CD14-positive monocyte (primary cell): ENCODE measurements at regions not wholly inside any gene's neighbourhood (a gene's known extent, or its start where the extent isn't known, plus 50 kb on each side); places are given as distances from the start of the nearest gene placed in this dataset.

Experiments used
- DNase-seq, 3 donors: peaks; one replicate each; pipeline ENCODE4 v3.0.0-alpha.2; 2011 to 2022
- H2AFZ ChIP-seq: 2 replicates; pipeline ENCODE4 v1.6.0; 2012; ENCODE audit warnings: mild to moderate bottlenecking, low read depth, low read length, inconsistent platforms; ENCODE audit not compliant: insufficient read depth, poor library complexity, severe bottlenecking
- H3K27ac ChIP-seq, 2 donors: 1 replicate in 1 of 2; 2 replicates in 1 of 2; pipeline ENCODE4 v1.5.1; 2012 to 2013; ENCODE audit warnings: low read length in 2 of 2, control low read depth in 1 of 2, inconsistent platforms in 1 of 2, low read depth in 1 of 2, mild to moderate bottlenecking in 1 of 2
- H3K27me3 ChIP-seq, 2 donors: one replicate each; pipeline versions ENCODE4 v1.6.0 to v1.6.1; 2011 to 2013; ENCODE audit warnings: low read length in 2 of 2; ENCODE audit not compliant: control insufficient read depth in 2 of 2, insufficient read depth in 2 of 2
- H3K36me3 ChIP-seq, 2 donors: replicated peaks in 1 of 2; 1 replicate in 1 of 2; 2 replicates in 1 of 2; pipeline versions ENCODE4 v1.5.1 to v1.6.1; 2012 to 2013; ENCODE audit warnings: low read length in 2 of 2, control low read depth in 1 of 2, inconsistent platforms in 1 of 2, mild to moderate bottlenecking in 1 of 2; ENCODE audit not compliant: insufficient read depth in 2 of 2, control insufficient read depth in 1 of 2
- H3K4me1 ChIP-seq, 2 donors: 1 replicate in 1 of 2; 2 replicates in 1 of 2; pipeline versions ENCODE4 v1.5.1 to v1.6.1; 2012 to 2013; ENCODE audit warnings: low read length in 2 of 2, control low read depth in 1 of 2, inconsistent platforms in 1 of 2, mild to moderate bottlenecking in 1 of 2, moderate library complexity in 1 of 2; ENCODE audit not compliant: insufficient read depth in 2 of 2, control insufficient read depth in 1 of 2
- H3K4me2 ChIP-seq: replicated peaks from 2 replicates; pipeline ENCODE3; 2012; ENCODE audit warnings: low read length, moderate library complexity, mild to moderate bottlenecking; ENCODE audit not compliant: poor library complexity, severe bottlenecking; ENCODE audit errors: extremely low read depth
- H3K4me3 ChIP-seq, 3 experiments: fragments of 200-600 bp in 1 of 3; sonication (generic) in 1 of 3; replicated peaks in 1 of 3; 1 replicate in 2 of 3; 2 replicates in 1 of 3; pipeline ENCODE4 v1.5.1; 2011 to 2013; ENCODE audit warnings: low read length in 3 of 3, mild to moderate bottlenecking in 3 of 3, control low read depth in 2 of 3, low read depth in 2 of 3, inconsistent platforms in 1 of 3, moderate library complexity in 1 of 3
- H3K79me2 ChIP-seq: 2 replicates; pipeline ENCODE4 v1.6.0; 2012; ENCODE audit warnings: mild to moderate bottlenecking, control low read depth, inconsistent platforms, low read length, moderate library complexity; ENCODE audit not compliant: insufficient read depth
- H3K9ac ChIP-seq: 2 replicates; pipeline ENCODE4 v1.6.0; 2017; ENCODE audit warnings: low read length, mild to moderate bottlenecking; ENCODE audit not compliant: insufficient read depth, poor library complexity, severe bottlenecking
- H3K9me3 ChIP-seq, 2 donors: replicated peaks in 1 of 2; 1 replicate in 1 of 2; 2 replicates in 1 of 2; pipeline versions ENCODE4 v1.5.1 to v1.6.1; 2012 to 2013; ENCODE audit warnings: low read length in 2 of 2, control low read depth in 1 of 2; ENCODE audit not compliant: control insufficient read depth in 1 of 2, insufficient read depth in 1 of 2
- H4K20me1 ChIP-seq: 2 replicates; pipeline ENCODE4 v1.6.0; 2012; ENCODE audit warnings: mild to moderate bottlenecking, low read length, control low read depth, moderate library complexity; ENCODE audit not compliant: insufficient read depth
- H3K27ac Mint-ChIP-seq, 7 donors: one replicate each; pipeline ENCODE4 v1.8.0; 2020; ENCODE audit warnings: mild to moderate bottlenecking in 7 of 7, mixed read lengths in 7 of 7, moderate library complexity in 6 of 7, inconsistent platforms in 2 of 7
- H3K27me3 Mint-ChIP-seq, 3 donors: one replicate each; pipeline ENCODE4 v1.8.0; 2021 to 2022; ENCODE audit warnings: low read depth in 3 of 3, mild to moderate bottlenecking in 3 of 3, mixed read lengths in 3 of 3, moderate library complexity in 3 of 3, inconsistent platforms in 1 of 3
- H3K36me3 Mint-ChIP-seq, 2 donors: one replicate each; pipeline ENCODE4 v1.8.0; 2020; ENCODE audit warnings: mixed read lengths in 2 of 2, inconsistent platforms in 1 of 2, mild to moderate bottlenecking in 1 of 2
- H3K4me1 Mint-ChIP-seq: one replicate; pipeline ENCODE4 v1.8.0; 2020; ENCODE audit warnings: mild to moderate bottlenecking, mixed read lengths
- H3K4me3 Mint-ChIP-seq, 2 donors: one replicate each; pipeline ENCODE4 v1.8.0; 2020; ENCODE audit warnings: mild to moderate bottlenecking in 2 of 2, mixed read lengths in 2 of 2, moderate library complexity in 1 of 2
- H3K9me3 Mint-ChIP-seq, 7 donors: one replicate each; pipeline ENCODE4 v1.8.0; 2020 to 2022; ENCODE audit warnings: mixed read lengths in 7 of 7, mild to moderate bottlenecking in 6 of 7, moderate library complexity in 6 of 7, inconsistent platforms in 2 of 7
- WGBS: methylation state at CpG from one replicate; pipeline ENCODE4 v1.1.5; 2013; ENCODE audit warnings: missing lambda C conversion rate; ENCODE audit not compliant: insufficient coverage; 5-methylcytosine and 5-hydroxymethylcytosine counted together
- intact Hi-C, 2 donors: fragments of 100-400 bp; cut with micrococcal nuclease; formaldehyde crosslinking; loops; one replicate each; pipeline versions ENCODE4 v1.15.0 to v1.15.1; 2023
- TF ChIP-seq, protein P1 (sequence below): fragments of 200-600 bp; IDR thresholded peaks from one replicate; pipeline ENCODE4 v1.8.0; 2022; ENCODE audit warnings: antibody characterized with exemption, mild to moderate bottlenecking

GRCh38 chr5:87503004-87503403, 90.3 kb upstream of the CCNH start:
- TF ChIP-seq, protein P1, sequence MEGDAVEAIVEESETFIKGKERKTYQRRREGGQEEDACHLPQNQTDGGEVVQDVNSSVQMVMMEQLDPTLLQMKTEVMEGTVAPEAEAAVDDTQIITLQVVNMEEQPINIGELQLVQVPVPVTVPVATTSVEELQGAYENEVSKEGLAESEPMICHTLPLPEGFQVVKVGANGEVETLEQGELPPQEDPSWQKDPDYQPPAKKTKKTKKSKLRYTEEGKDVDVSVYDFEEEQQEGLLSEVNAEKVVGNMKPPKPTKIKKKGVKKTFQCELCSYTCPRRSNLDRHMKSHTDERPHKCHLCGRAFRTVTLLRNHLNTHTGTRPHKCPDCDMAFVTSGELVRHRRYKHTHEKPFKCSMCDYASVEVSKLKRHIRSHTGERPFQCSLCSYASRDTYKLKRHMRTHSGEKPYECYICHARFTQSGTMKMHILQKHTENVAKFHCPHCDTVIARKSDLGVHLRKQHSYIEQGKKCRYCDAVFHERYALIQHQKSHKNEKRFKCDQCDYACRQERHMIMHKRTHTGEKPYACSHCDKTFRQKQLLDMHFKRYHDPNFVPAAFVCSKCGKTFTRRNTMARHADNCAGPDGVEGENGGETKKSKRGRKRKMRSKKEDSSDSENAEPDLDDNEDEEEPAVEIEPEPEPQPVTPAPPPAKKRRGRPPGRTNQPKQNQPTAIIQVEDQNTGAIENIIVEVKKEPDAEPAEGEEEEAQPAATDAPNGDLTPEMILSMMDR: no peak
- no peaks in the 10 kb centered on the region for H3K4me1 Mint-ChIP-seq
- no peak overlapping the region for H3K27ac ChIP-seq
- peaks cover 0 to 7% (median under 1%) of the 10 kb centered on the region in 7 donors for H3K9me3 Mint-ChIP-seq
- H3K27me3 ChIP-seq: no peaks in the 10 kb centered on the region
- no peak overlapping the region for H3K4me3 ChIP-seq
- DNase-seq: no peak
- no peak overlapping the region for H3K4me2 ChIP-seq
- no peak overlapping the region for H3K9ac ChIP-seq
- no peaks in the 10 kb centered on the region for H3K36me3 Mint-ChIP-seq
- intact Hi-C loops: no loop called here
- H3K79me2 ChIP-seq: no peaks in the 10 kb centered on the region
- peaks cover 0 to 2% (median 0%) of the 10 kb centered on the region in 3 donors for H3K27me3 Mint-ChIP-seq
- peaks cover 0 to 5% of the 10 kb centered on the region in 2 donors for H3K9me3 ChIP-seq
- H4K20me1 ChIP-seq: no peaks in the 10 kb centered on the region
- no peaks in the 10 kb centered on the region for H3K36me3 ChIP-seq
- WGBS: no CpG with 5 or more reads among the region's 2 CpGs
- no peak overlapping the region for H3K4me3 Mint-ChIP-seq
- no peak overlapping the region for H2AFZ ChIP-seq
- no peak overlapping the region for H3K27ac Mint-ChIP-seq
- no peaks in the 10 kb centered on the region for H3K4me1 ChIP-seq

GRCh38 chr5:87499478-87500410, 87.0 kb upstream of the CCNH start:
- TF ChIP-seq, protein P1: no peak
- no peaks in the 10 kb centered on the region for H3K4me1 ChIP-seq
- no peak overlapping the region for H3K27ac ChIP-seq
- no peak overlapping the region for H2AFZ ChIP-seq
- Mint-ChIP-seq H3K4me3 (no peak overlapping the region), H3K27ac (no peak overlapping the region), H3K27me3 (peaks cover 0 to 2% (median 0%) of the 10 kb centered on the region in 3 donors), H3K9me3 (peaks cover 0 to 10% (median 3%) of the 10 kb centered on the region in 7 donors), H3K4me1 (no peaks in the 10 kb centered on the region), H3K36me3 (no peaks in the 10 kb centered on the region)
- DNase-seq: no peak
- H3K79me2 ChIP-seq: no peaks in the 10 kb centered on the region
- H3K36me3 ChIP-seq: no peaks in the 10 kb centered on the region
- peaks cover 4 to 8% of the 10 kb centered on the region in 2 donors for H3K9me3 ChIP-seq
- no peak overlapping the region for H3K4me2 ChIP-seq
- H3K4me3 ChIP-seq: no peak overlapping the region
- intact Hi-C loops: no loop called here
- 87% methylated on average over 13 of the region's 21 CpGs for WGBS
- no peaks in the 10 kb centered on the region for H3K27me3 ChIP-seq
- H3K9ac ChIP-seq: no peak overlapping the region
- H4K20me1 ChIP-seq: no peaks in the 10 kb centered on the region
